GM23338 (cell line): ENCODE measurements at regions not wholly inside any gene's neighbourhood (a gene's known extent, or its start where the extent isn't known, plus 50 kb on each side); places are given as distances from the start of the nearest gene placed in this dataset.
A peak's percentile ranks its signal among the peaks of the same experiment; 100 is the strongest.

ENCODE experiments used
- CTCF ChIP-seq, 2 experiments: fragments of 200-600 bp in 1 of 2; sonication (generic) in 1 of 2; conservative IDR thresholded peaks; 2 replicates each; pipeline versions ENCODE4 v1.5.1 to v1.6.1; 2016 to 2017; ENCODE audit warnings: antibody characterized with exemption in 2 of 2, low read depth in 2 of 2, mild to moderate bottlenecking in 2 of 2, moderate library complexity in 1 of 2
- EZH2 ChIP-seq: fragments of 200-600 bp; sonication (generic); IDR thresholded peaks from one replicate; pipeline ENCODE4 v1.8.0; 2017; ENCODE audit warnings: antibody characterized with exemption, mild to moderate bottlenecking, low read depth; ENCODE audit not compliant: unreplicated experiment
- EZH2phosphoT487 ChIP-seq: fragments of 200-600 bp; sonication (generic); IDR thresholded peaks from one replicate; pipeline ENCODE4 v1.8.1; 2018; ENCODE audit warnings: antibody characterized with exemption; ENCODE audit not compliant: unreplicated experiment
- REST ChIP-seq: IDR thresholded peaks from one replicate; pipeline ENCODE4 v1.6.1; 2018; ENCODE audit warnings: antibody characterized with exemption; ENCODE audit not compliant: unreplicated experiment
- STAT1 ChIP-seq: IDR thresholded peaks from one replicate; pipeline ENCODE4 v1.6.1; 2016; ENCODE audit warnings: antibody characterized with exemption; ENCODE audit not compliant: unreplicated experiment

- TF ChIP-seq CTCF (conservative IDR thresholded peaks at IDR 0.05; ENCODE audit: low read depth in 2 of 2) (peak; percentile 52 to 61), EZH2phosphoT487 (no peak), EZH2 (no peak), STAT1 (no peak), REST (no peak)
These were observed 206.8 kb upstream of the MTPN start for GRCh38 chr7:136183981-136184380.
